NT2/D1 (cell line): ENCODE measurements at regions not wholly inside any gene's neighbourhood (a gene's known extent, or its start where the extent isn't known, plus 50 kb on each side); places are given as distances from the start of the nearest gene placed in this dataset.

Experiments
- YY1 ChIP-seq: IDR thresholded peaks from 2 replicates; pipeline ENCODE4 v1.6.1; 2011; ENCODE audit not compliant: insufficient read length, insufficient read depth
- ZNF274 ChIP-seq: IDR thresholded peaks from 2 replicates; pipeline ENCODE4 v1.6.1; 2011; ENCODE audit warnings: mild to moderate bottlenecking, low read depth, low read length

GRCh38 chrX:73987166-73987565 is 134.7 kb upstream of the XIST start:
- TF ChIP-seq ZNF274 (no peak), YY1 (no peak)
